ENCODE measurements at regions not wholly inside any gene's neighbourhood (a gene's known extent, or its start where the extent isn't known, plus 50 kb on each side); places are given as distances from the start of the nearest gene placed in this dataset.

GRCh38 chr5:155834271-155834975 lies 492.5 kb upstream of the SGCD start:
- TF ChIP-seq REST (IDR thresholded peaks at IDR 0.05; ENCODE audit: insufficient read depth in 1 of 2, low read depth in 2 of 2, low read length in 2 of 2) = no peak
- no peak for TF ChIP-seq POLR2AphosphoS5 (IDR thresholded peaks at IDR 0.05; ENCODE audit: low read depth, low read length)
- TF ChIP-seq SIN3A (IDR thresholded peaks at IDR 0.05; ENCODE audit: borderline replicate concordance, insufficient read depth, low read length) = no peak
